ENCODE measurements at regions not wholly inside any gene's neighbourhood (a gene's known extent, or its start where the extent isn't known, plus 50 kb on each side); places are given as distances from the start of the nearest gene placed in this dataset.

- in situ Hi-C loops (cut with HindIII; ENCODE audit: low pct_unique_long_range_greater_than_20kb, low sequenced_read_pairs): no loop called here
- no peak for TF ChIP-seq JUND (IDR thresholded peaks at IDR 0.05; ENCODE audit: low read depth)
- no peak for DNase-seq (ENCODE audit: low read depth in 1 of 2, low spot score in 1 of 2)
Measured at GRCh38 chr3:17811646-17812045, 69.2 kb upstream of the TBC1D5 start.

DNA sequence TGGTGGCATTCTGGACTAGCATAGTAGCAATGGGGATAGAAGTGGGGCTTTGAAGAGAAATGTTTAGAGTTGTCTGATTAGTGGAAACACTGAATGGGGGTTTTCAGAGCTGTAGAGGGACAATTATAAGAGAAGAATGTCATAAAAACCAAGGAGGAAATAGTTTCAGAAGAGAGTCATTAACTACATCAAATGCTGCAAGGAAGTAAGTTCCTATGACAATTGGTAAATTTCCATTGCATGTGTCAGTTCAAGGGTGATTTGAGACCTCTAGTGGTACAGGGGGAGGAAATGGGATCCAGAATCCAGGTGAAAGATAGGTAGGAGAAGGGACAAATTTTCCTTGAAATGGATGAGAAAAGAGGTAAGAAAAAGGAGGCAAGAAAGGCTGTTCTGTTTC lies 68.3 kb upstream of the TBC1D5 start:
- no peak for TF ChIP-seq JUND (IDR thresholded peaks at IDR 0.05; ENCODE audit: low read depth)
- in situ Hi-C loops (cut with HindIII; ENCODE audit: low pct_unique_long_range_greater_than_20kb, low sequenced_read_pairs): no loop called here
- peak; percentile 25 to 65 for DNase-seq (ENCODE audit: low read depth in 1 of 2, low spot score in 1 of 2)

- in situ Hi-C loops (cut with HindIII; ENCODE audit: low pct_unique_long_range_greater_than_20kb, low sequenced_read_pairs): no loop called here
- DNase-seq (ENCODE audit: low read depth in 1 of 2, low spot score in 1 of 2): peak in 1 of 2 experiments; percentile 56
- TF ChIP-seq JUND (IDR thresholded peaks at IDR 0.05; ENCODE audit: low read depth): no peak
Measured at GRCh38 chr3:17808994-17809393, 66.6 kb upstream of the TBC1D5 start.

DNA sequence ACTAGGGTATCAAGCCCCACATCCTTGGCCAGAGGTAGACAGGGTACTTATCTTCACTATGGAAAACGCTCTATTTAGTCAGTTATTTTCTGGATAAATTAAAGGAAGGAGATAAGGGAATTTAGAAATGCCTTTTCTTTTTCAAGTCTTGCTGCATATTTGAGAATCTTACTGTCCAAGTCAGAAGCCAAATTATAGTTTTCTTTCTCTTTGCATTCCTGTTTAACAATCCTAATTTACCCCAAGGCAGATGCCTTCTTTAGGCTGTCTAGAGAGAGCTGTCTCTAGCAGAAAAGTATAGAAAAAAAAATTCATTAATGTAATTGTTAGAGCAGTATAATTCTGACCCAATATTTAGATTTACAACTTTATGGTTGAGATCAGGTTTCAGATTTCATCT lies 64.4 kb upstream of the TBC1D5 start:
- TF ChIP-seq JUND (IDR thresholded peaks at IDR 0.05; ENCODE audit: low read depth): no peak
- no peak for DNase-seq (ENCODE audit: low read depth in 1 of 2, low spot score in 1 of 2)
- in situ Hi-C loops (cut with HindIII; ENCODE audit: low pct_unique_long_range_greater_than_20kb, low sequenced_read_pairs): no loop called here

- in situ Hi-C loops (cut with HindIII; ENCODE audit: low pct_unique_long_range_greater_than_20kb, low sequenced_read_pairs): no loop called here
- no peak for DNase-seq (ENCODE audit: low read depth in 1 of 2, low spot score in 1 of 2)
- TF ChIP-seq JUND (IDR thresholded peaks at IDR 0.05; ENCODE audit: low read depth): no peak
Measured at GRCh38 chr3:17806201-17806600, 63.8 kb upstream of the TBC1D5 start.

GRCh38 chr3:17805461-17805940 lies 63.1 kb upstream of the TBC1D5 start:
- in situ Hi-C loops (cut with HindIII; ENCODE audit: low pct_unique_long_range_greater_than_20kb, low sequenced_read_pairs): no loop called here
- no peak for TF ChIP-seq JUND (IDR thresholded peaks at IDR 0.05; ENCODE audit: low read depth)

GRCh38 chr3:17802950-17803349 lies 60.5 kb upstream of the TBC1D5 start:
- DNase-seq (ENCODE audit: low read depth in 1 of 2, low spot score in 1 of 2): no peak
- in situ Hi-C loops (cut with HindIII; ENCODE audit: low pct_unique_long_range_greater_than_20kb, low sequenced_read_pairs): no loop called here
- TF ChIP-seq JUND (IDR thresholded peaks at IDR 0.05; ENCODE audit: low read depth): no peak

More at GRCh38 chr3:17805461-17805940, 63.1 kb upstream of the TBC1D5 start:
- peak in 1 of 2 experiments; percentile 40 for DNase-seq (ENCODE audit: low read depth in 1 of 2, low spot score in 1 of 2)

DNA sequence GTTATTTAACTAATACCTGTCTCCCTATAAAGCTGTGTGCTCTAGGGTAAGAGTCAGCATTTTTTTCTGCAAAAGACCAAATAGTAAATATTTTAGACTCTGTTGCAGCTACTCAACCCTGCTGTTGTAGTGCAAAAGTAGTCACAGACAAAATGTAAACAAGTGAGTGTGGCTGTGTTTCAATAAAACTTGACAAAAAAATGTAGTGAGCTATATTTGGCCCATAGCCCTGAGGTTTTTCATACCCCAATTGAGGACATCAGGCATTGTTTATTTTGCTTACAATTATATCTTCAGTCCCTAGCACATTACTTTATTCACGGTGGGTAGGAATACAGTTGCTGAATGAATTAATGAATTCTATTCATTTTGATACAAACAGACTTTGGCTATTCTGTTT lies 58.7 kb upstream of the TBC1D5 start:
- in situ Hi-C loops (cut with HindIII; ENCODE audit: low pct_unique_long_range_greater_than_20kb, low sequenced_read_pairs): no loop called here
- no peak for DNase-seq (ENCODE audit: low read depth in 1 of 2, low spot score in 1 of 2)
- no peak for TF ChIP-seq JUND (IDR thresholded peaks at IDR 0.05; ENCODE audit: low read depth)

GRCh38 chr3:17800232-17800631 lies 57.8 kb upstream of the TBC1D5 start:
- in situ Hi-C loops (cut with HindIII; ENCODE audit: low pct_unique_long_range_greater_than_20kb, low sequenced_read_pairs): no loop called here
- no peak for DNase-seq (ENCODE audit: low read depth in 1 of 2, low spot score in 1 of 2)
- no peak for TF ChIP-seq JUND (IDR thresholded peaks at IDR 0.05; ENCODE audit: low read depth)

DNA sequence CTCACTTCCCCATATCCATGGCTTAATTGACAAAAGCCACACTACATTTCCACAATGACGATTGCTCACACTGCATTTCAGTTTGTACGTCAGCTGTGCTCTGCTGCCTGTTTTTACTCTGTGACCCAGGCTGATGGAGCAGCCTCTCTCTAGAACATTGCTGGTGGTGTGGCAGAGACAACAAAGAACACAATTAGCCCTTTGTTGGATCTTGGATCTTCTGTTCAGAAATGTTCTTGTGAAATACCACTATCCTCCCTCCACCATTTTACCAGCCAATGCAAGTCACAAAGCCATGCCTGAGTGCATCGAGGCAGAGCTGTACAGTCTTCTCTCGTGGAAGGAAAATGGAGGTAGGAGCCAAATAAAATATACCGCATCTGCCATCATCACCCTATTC lies 56.9 kb upstream of the TBC1D5 start:
- TF ChIP-seq JUND (IDR thresholded peaks at IDR 0.05; ENCODE audit: low read depth): no peak
- in situ Hi-C loops (cut with HindIII; ENCODE audit: low pct_unique_long_range_greater_than_20kb, low sequenced_read_pairs): no loop called here
- no peak for DNase-seq (ENCODE audit: low read depth in 1 of 2, low spot score in 1 of 2)

- no peak for TF ChIP-seq JUND (IDR thresholded peaks at IDR 0.05; ENCODE audit: low read depth)
- DNase-seq (ENCODE audit: low read depth in 1 of 2, low spot score in 1 of 2): peak in 1 of 2 experiments; percentile 12
- in situ Hi-C loops (cut with HindIII; ENCODE audit: low pct_unique_long_range_greater_than_20kb, low sequenced_read_pairs): no loop called here
Measured at GRCh38 chr3:17798000-17798399, 55.6 kb upstream of the TBC1D5 start.

GRCh38 chr3:17795711-17796110 lies 53.3 kb upstream of the TBC1D5 start:
- no peak for DNase-seq (ENCODE audit: low read depth in 1 of 2, low spot score in 1 of 2)

GRCh38 chr3:17795280-17795679 lies 52.8 kb upstream of the TBC1D5 start:
- no peak for TF ChIP-seq JUND (IDR thresholded peaks at IDR 0.05; ENCODE audit: low read depth)
- DNase-seq (ENCODE audit: low read depth in 1 of 2, low spot score in 1 of 2): no peak
- in situ Hi-C loops (cut with HindIII; ENCODE audit: low pct_unique_long_range_greater_than_20kb, low sequenced_read_pairs): no loop called here

More at GRCh38 chr3:17795711-17796110, 53.3 kb upstream of the TBC1D5 start:
- in situ Hi-C loops (cut with HindIII; ENCODE audit: low pct_unique_long_range_greater_than_20kb, low sequenced_read_pairs): no loop called here
- no peak for TF ChIP-seq JUND (IDR thresholded peaks at IDR 0.05; ENCODE audit: low read depth)

DNA sequence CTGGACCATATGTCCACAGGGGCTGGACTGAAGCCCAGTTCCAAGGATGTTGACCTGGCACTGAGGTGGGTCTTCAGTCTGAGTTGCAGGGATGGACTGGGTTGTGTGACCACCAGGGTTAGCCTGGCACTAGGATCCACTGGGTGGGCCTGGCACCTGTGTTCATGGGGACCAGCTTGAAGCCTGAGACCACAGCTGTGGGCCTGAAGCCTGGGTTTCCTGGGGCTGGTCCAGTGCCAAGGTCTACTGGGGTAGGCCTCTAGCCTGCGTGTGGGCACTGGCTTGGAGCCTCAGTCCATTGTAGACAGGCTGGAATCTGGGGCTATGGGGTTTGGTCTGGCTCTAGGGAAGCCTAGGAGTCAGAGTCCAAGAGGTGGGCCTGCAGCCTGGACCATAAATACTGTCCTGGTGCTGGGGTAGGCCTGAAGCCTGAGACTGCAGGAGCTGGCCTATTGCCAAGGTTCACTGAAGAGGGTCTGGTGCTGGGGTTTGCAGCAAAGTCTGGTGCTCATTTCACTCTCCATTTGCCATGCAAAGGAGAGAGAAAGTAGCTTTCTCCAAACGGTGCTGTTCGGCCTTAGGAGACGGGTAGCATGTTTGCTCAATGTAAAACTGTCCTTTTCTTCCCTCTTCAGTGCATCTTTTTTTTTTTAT lies 51.2 kb upstream of the TBC1D5 start:
- no peak for DNase-seq (ENCODE audit: low read depth in 1 of 2, low spot score in 1 of 2)
- no peak for TF ChIP-seq JUND (IDR thresholded peaks at IDR 0.05; ENCODE audit: low read depth)
- in situ Hi-C loops (cut with HindIII; ENCODE audit: low pct_unique_long_range_greater_than_20kb, low sequenced_read_pairs): no loop called here

Data from T47D (cell line).